HG02798 (cell line): ENCODE measurements at regions not wholly inside any gene's neighbourhood (a gene's known extent, or its start where the extent isn't known, plus 50 kb on each side); places are given as distances from the start of the nearest gene placed in this dataset.
A peak's percentile ranks its signal among the peaks of the same experiment; 100 is the strongest.
"Not testable (repeated sequence)": the region's sequence is repeated elsewhere in the genome, so short reads cannot be mapped to it uniquely, and the experiment has no call there.

ENCODE experiments used
- ATAC-seq: cut with Tn5 transposase; IDR thresholded peaks from one replicate; pipeline ENCODE4 v1.9.1; 2021; ENCODE audit warnings: mild to moderate bottlenecking; ENCODE audit not compliant: unreplicated experiment, poor library complexity

GRCh38 chr9:71514344-71514975, 253.9 kb downstream of the CEMIP2 start:
- no peak for ATAC-seq

- no peak for ATAC-seq
Observed at GRCh38 chr9:71509054-71509453, 259.3 kb downstream of the CEMIP2 start.

- not testable (repeated sequence) for ATAC-seq
Observed at GRCh38 chr9:71508141-71508540, 260.2 kb downstream of the CEMIP2 start.

- ATAC-seq, result no peak
Observed at GRCh38 chr9:71506821-71507220, 261.5 kb downstream of the CEMIP2 start.

GRCh38 chr9:71504636-71505035, 263.7 kb downstream of the CEMIP2 start:
- no peak for ATAC-seq

GRCh38 chr9:71498691-71499090, 269.6 kb downstream of the CEMIP2 start:
- ATAC-seq, result no peak

GRCh38 chr9:71490810-71491209, 277.5 kb downstream of the CEMIP2 start:
- ATAC-seq, result no peak

GRCh38 chr9:71487061-71487460, 281.3 kb downstream of the CEMIP2 start:
- ATAC-seq, result no peak

GRCh38 chr9:71485326-71485725, 283.0 kb downstream of the CEMIP2 start:
- no peak for ATAC-seq

GRCh38 chr9:71483436-71483835, 284.9 kb downstream of the CEMIP2 start:
- ATAC-seq, result no peak

- ATAC-seq, result no peak
Observed at GRCh38 chr9:71479621-71480020, 288.7 kb downstream of the CEMIP2 start.

GRCh38 chr9:71472400-71472799, 295.9 kb downstream of the CEMIP2 start:
- no peak for ATAC-seq

GRCh38 chr9:71465392-71465791, 302.9 kb downstream of the CEMIP2 start:
- ATAC-seq, result no peak

GRCh38 chr9:71459082-71459481, 309.2 kb downstream of the CEMIP2 start:
- ATAC-seq, result no peak

- peak; percentile 84 for ATAC-seq
Observed at GRCh38 chr9:71446473-71447411, 321.6 kb downstream of the CEMIP2 start.

- no peak for ATAC-seq
Observed at GRCh38 chr9:71446106-71446472, 322.2 kb downstream of the CEMIP2 start.

- no peak for ATAC-seq
Observed at GRCh38 chr9:71442937-71443336, 321.5 kb upstream of the TRPM3 start.

GRCh38 chr9:71441266-71441665, 319.8 kb upstream of the TRPM3 start:
- ATAC-seq, result no peak

- ATAC-seq, result no peak
Observed at GRCh38 chr9:71431931-71432330, 310.5 kb upstream of the TRPM3 start.

- ATAC-seq, result not testable (repeated sequence)
Observed at GRCh38 chr9:71407341-71407740, 285.9 kb upstream of the TRPM3 start.

GRCh38 chr9:71403106-71403505, 281.7 kb upstream of the TRPM3 start:
- no peak for ATAC-seq

GRCh38 chr9:71393005-71393404, 271.6 kb upstream of the TRPM3 start:
- no peak for ATAC-seq
